Urinary bladder (tissue), 3 donors: ENCODE measurements at regions not wholly inside any gene's neighbourhood (a gene's known extent, or its start where the extent isn't known, plus 50 kb on each side); places are given as distances from the start of the nearest gene placed in this dataset.

ENCODE experiments used
- DNase-seq: peaks from one replicate; pipeline ENCODE4 v3.0.0-alpha.2; 2015; ENCODE audit errors: extremely low spot score
- H3K27ac ChIP-seq: one replicate; pipeline ENCODE4 v1.5.1; 2013; ENCODE audit warnings: low read depth, mild to moderate bottlenecking, moderate library complexity
- H3K36me3 ChIP-seq: one replicate; pipeline ENCODE4 v1.6.1; 2013; ENCODE audit warnings: mild to moderate bottlenecking, moderate library complexity; ENCODE audit not compliant: insufficient read depth
- H3K4me1 ChIP-seq: one replicate; pipeline ENCODE4 v1.6.1; 2013; ENCODE audit warnings: mild to moderate bottlenecking, moderate library complexity; ENCODE audit not compliant: insufficient read depth
- H3K4me3 ChIP-seq: one replicate; pipeline ENCODE4 v1.5.1; 2013; ENCODE audit warnings: low read depth, low read length
- WGBS: extraction: QIAGEN DNeasy Blood & Tissue Kit; methylation state at CpG from one replicate; pipeline ENCODE4 v1.1.7; 2013; 5-methylcytosine and 5-hydroxymethylcytosine counted together
- donor health status: healthy with polysubstance abuse.
- donor health status: healthy.

DNA sequence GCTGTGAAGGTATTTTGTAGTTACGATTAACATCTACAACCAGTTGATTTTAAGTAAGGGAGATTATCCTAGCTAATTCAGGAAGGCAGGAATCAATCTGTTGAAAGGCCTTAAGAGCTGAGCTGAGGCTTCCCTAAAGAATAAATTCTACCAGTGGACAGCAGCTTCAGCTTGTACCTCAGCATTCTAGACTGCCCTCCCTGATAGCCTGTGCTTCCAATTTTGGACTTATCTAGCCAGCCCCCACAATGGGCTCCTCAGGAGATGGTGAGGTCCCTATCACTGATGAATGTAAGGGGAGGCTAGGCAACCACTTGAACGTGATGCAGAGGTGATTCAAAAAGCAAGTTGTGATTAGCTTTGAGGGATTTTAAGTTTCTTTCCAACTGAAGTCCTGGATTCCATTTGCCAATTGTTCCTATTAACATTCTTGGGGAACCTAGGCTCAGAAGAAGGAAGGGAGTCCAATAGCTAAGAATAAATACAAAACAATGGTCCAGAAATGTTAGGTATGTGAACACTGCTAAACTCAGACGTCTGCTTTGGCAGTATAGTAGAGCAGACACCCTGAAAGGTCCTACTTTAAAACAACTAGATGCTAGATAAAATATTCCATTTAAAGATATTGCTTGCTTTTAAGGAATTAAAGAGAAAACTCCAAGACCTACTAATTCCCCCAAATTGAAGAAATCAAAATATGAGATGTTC, 404.3 kb upstream of the TENM4 start:
- H3K27ac ChIP-seq, result no peak overlapping the region
- H3K4me1 ChIP-seq, result no peaks in the 10 kb centered on the region
- DNase-seq, result no peak
- no peak overlapping the region for H3K4me3 ChIP-seq
- 55% methylated on average over 3 of the region's 3 CpGs for WGBS
- no peaks in the 10 kb centered on the region for H3K36me3 ChIP-seq

DNA sequence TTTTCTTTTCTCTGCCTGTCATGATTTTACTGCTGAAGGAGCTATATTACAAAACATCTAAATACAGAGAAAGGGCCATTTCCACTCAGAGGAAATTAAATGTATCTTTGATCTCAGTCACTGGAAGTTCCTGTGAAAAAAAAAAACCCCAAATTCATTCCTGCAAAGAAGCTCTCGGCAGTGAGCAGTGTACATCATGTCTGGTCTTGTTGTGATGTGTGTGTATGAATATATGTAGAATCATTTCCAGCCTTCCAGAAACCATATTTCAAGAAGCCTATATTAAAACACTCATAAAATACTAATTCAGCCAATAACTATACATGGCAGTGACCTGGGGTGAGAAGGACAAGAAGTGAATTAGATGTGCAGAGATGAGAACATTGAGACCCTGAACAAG, 393.2 kb upstream of the TENM4 start:
- no peak for DNase-seq
- H3K27ac ChIP-seq, result no peak overlapping the region
- no peak overlapping the region for H3K4me3 ChIP-seq
- no peaks in the 10 kb centered on the region for H3K4me1 ChIP-seq
- H3K36me3 ChIP-seq, result no peaks in the 10 kb centered on the region
- 65% methylated on average over 1 of the region's 1 CpG for WGBS

GRCh38 chr11:79830446-79830845, 389.6 kb upstream of the TENM4 start:
- no peak for DNase-seq
- Histone ChIP-seq H3K4me1 (no peaks in the 10 kb centered on the region), H3K36me3 (no peaks in the 10 kb centered on the region), H3K27ac (no peak overlapping the region), H3K4me3 (no peak overlapping the region)
- 77% methylated on average over 3 of the region's 3 CpGs for WGBS

GRCh38 chr11:79829891-79830290, 389.1 kb upstream of the TENM4 start:
- 83% methylated on average over 3 of the region's 3 CpGs for WGBS
- Histone ChIP-seq H3K27ac (no peak overlapping the region), H3K4me3 (no peak overlapping the region), H3K4me1 (no peaks in the 10 kb centered on the region), H3K36me3 (no peaks in the 10 kb centered on the region)
- DNase-seq, result no peak

DNA sequence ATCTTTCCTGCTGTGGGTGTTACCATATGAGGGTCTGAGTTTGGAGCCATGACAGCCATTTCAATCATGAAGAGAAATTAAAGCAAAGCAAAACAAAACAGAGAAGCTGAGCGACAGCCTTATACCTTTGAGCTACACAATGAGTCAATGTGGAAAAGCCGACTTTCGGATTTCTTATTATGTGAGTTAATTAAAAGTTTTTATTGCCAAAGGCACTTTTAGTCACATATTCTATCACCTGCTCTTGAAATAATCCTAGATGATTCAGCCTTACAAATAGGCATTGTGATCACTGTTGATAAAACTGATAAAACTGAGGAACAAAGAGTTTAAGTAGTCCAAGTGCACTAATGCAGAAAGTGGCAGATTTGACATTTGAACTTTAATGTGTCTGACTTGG, 381.9 kb upstream of the TENM4 start:
- DNase-seq, result no peak
- Histone ChIP-seq H3K27ac (no peak overlapping the region), H3K36me3 (no peaks in the 10 kb centered on the region), H3K4me1 (no peaks in the 10 kb centered on the region), H3K4me3 (no peak overlapping the region)
- 90% methylated on average over 3 of the region's 3 CpGs for WGBS

DNA sequence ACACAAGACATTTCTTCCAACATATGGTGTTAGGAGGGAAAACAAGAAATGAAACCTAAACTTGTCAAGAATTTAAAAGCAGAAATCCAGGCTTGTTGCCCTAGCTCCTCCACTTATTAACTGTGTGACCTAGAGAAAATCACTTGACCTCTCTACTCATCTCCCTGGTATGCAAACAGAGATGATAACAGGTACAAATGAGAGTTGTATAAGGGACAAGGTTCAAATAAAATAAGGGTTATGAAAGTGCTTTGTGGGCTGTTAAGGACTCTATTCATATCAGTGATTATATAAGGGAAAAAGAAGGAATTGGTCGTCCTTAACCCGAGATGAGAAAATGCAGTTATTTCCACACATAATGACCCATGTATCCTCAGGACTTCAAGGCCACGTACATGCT, 372.7 kb upstream of the TENM4 start:
- H3K36me3 ChIP-seq, result no peaks in the 10 kb centered on the region
- H3K4me1 ChIP-seq, result no peaks in the 10 kb centered on the region
- no peak overlapping the region for H3K27ac ChIP-seq
- H3K4me3 ChIP-seq, result no peak overlapping the region
- no peak for DNase-seq
- WGBS, result 69% methylated on average over 3 of the region's 3 CpGs

GRCh38 chr11:79809487-79809886, 368.7 kb upstream of the TENM4 start:
- no peak overlapping the region for H3K27ac ChIP-seq
- 14% methylated on average over 2 of the region's 2 CpGs for WGBS
- no peaks in the 10 kb centered on the region for H3K36me3 ChIP-seq

DNA sequence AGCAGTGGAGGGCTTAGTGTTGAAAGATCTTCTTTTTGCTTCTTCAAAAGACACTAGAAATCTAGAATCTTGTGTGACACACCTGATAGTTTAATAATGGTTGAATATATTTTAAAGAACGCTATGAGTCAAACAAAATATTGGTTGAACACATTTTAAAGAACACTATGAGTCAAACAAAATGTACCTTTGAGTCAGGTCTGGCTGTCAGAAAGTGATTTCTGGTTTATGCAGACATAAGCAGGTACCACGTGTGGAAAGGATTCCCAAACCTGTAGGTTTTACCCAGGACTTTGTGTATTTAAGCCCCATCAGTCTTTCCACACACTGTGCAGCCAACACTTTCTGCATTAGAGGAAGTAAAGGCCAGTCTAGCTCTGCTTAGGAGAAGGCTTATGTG, 366.7 kb upstream of the TENM4 start:
- no peaks in the 10 kb centered on the region for H3K4me1 ChIP-seq
- no peak overlapping the region for H3K27ac ChIP-seq
- 75% methylated on average over 2 of the region's 2 CpGs for WGBS
- H3K36me3 ChIP-seq, result no peaks in the 10 kb centered on the region
- DNase-seq, result no peak
- no peak overlapping the region for H3K4me3 ChIP-seq

More at GRCh38 chr11:79809487-79809886, 368.7 kb upstream of the TENM4 start:
- H3K4me3 ChIP-seq, result no peak overlapping the region
- no peak for DNase-seq
- no peaks in the 10 kb centered on the region for H3K4me1 ChIP-seq

DNA sequence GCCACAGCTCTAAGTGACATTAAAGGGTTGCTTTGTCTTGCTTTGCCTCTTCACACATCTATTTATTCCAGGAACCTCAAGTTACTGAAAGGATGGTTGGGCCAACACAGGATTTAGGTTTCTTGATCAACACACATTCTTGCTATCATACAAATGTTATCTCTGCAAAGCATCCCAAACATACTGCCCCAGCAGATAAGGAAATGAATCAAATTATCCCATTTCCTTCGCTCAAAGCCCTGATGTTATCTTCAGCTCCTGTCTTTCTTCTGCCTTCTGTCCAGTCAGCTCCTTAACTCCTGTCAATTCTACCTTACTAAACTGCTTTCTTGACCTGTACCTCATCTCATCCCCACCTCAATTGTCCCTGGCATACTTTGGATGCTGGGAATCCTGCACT, 355.9 kb upstream of the TENM4 start:
- H3K4me3 ChIP-seq, result no peak overlapping the region
- WGBS, result 47% methylated on average over 1 of the region's 1 CpG
- no peaks in the 10 kb centered on the region for H3K36me3 ChIP-seq
- H3K27ac ChIP-seq, result no peak overlapping the region
- no peak for DNase-seq
- no peaks in the 10 kb centered on the region for H3K4me1 ChIP-seq

GRCh38 chr11:79794484-79795393, 353.9 kb upstream of the TENM4 start:
- peak; percentile 13 for DNase-seq
- Histone ChIP-seq H3K4me3 (no peak overlapping the region), H3K27ac (no peak overlapping the region), H3K36me3 (no peaks in the 10 kb centered on the region), H3K4me1 (no peaks in the 10 kb centered on the region)
- 63% methylated on average over 4 of the region's 4 CpGs for WGBS

- Histone ChIP-seq H3K4me3 (no peak overlapping the region), H3K4me1 (no peaks in the 10 kb centered on the region), H3K27ac (no peak overlapping the region), H3K36me3 (no peaks in the 10 kb centered on the region)
- no peak for DNase-seq
- WGBS, result 59% methylated on average over 3 of the region's 3 CpGs
These were observed 353.2 kb upstream of the TENM4 start for GRCh38 chr11:79794057-79794456.

DNA sequence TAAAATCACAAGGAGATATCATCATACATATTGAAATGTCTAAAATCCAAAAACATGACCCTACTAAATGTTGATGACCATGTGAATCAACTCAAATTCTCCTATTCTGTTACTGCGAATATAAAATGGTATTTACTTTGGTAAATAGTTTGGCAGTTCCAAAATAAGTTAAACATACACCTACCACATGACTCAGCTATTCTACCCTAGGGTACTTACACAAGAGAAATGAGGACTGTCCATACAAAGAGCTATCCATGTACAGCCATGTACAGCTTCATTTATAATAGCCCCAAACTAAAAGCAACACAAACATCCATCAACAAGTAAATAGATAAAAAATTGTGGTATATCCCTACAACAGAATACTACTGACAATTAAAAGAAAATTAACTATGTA, 346.1 kb upstream of the TENM4 start:
- 92% methylated on average over 1 of the region's 1 CpG for WGBS
- no peaks in the 10 kb centered on the region for H3K36me3 ChIP-seq
- H3K4me3 ChIP-seq, result no peak overlapping the region
- no peak for DNase-seq
- no peak overlapping the region for H3K27ac ChIP-seq
- H3K4me1 ChIP-seq, result no peaks in the 10 kb centered on the region

- Histone ChIP-seq H3K36me3 (no peaks in the 10 kb centered on the region), H3K27ac (no peak overlapping the region), H3K4me1 (no peaks in the 10 kb centered on the region), H3K4me3 (no peak overlapping the region)
- no peak for DNase-seq
- WGBS, result 59% methylated on average over 4 of the region's 4 CpGs
These were observed 343.0 kb upstream of the TENM4 start for GRCh38 chr11:79783833-79784232.

DNA sequence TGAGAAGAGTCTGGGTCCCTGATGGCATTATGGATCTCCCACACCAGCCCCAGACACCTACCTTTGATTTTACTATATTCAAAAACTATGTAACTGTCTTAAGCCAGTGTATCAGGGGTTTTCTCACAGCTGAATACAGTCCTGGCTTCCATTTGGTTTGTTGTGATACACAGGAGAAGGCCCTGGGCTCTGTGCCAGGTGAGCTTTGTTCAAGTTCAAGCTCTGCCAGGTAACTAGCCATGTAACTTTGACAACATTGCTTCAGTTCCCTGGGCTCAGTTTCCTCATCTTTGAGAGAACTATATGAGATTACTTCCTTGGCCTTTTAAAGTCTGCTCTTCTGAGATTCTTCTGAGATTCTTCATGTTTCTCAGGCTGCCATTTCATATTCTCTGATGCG, 327.5 kb upstream of the TENM4 start:
- no peaks in the 10 kb centered on the region for H3K4me1 ChIP-seq
- WGBS, result 2% methylated on average over 1 of the region's 1 CpG
- no peak overlapping the region for H3K27ac ChIP-seq

More for the DNA sequence above, 327.5 kb upstream of the TENM4 start:
- no peaks in the 10 kb centered on the region for H3K36me3 ChIP-seq
- no peak overlapping the region for H3K4me3 ChIP-seq
- no peak for DNase-seq
